Posterior cingulate gyrus (tissue), 11 donors: ENCODE measurements at regions not wholly inside any gene's neighbourhood (a gene's known extent, or its start where the extent isn't known, plus 50 kb on each side); places are given as distances from the start of the nearest gene placed in this dataset.

ENCODE experiments used
- DNase-seq, 10 donors: peaks; one replicate each; pipeline versions ENCODE4 v3.0.0 to v3.0.0-alpha.2; 2020 to 2021; ENCODE audit warnings: mixed read lengths in 3 of 10
- intact Hi-C: fragments of 100-400 bp; cut with DNase I; formaldehyde crosslinking; loops from one replicate; pipeline ENCODE4 v1.15.1; 2023

DNA sequence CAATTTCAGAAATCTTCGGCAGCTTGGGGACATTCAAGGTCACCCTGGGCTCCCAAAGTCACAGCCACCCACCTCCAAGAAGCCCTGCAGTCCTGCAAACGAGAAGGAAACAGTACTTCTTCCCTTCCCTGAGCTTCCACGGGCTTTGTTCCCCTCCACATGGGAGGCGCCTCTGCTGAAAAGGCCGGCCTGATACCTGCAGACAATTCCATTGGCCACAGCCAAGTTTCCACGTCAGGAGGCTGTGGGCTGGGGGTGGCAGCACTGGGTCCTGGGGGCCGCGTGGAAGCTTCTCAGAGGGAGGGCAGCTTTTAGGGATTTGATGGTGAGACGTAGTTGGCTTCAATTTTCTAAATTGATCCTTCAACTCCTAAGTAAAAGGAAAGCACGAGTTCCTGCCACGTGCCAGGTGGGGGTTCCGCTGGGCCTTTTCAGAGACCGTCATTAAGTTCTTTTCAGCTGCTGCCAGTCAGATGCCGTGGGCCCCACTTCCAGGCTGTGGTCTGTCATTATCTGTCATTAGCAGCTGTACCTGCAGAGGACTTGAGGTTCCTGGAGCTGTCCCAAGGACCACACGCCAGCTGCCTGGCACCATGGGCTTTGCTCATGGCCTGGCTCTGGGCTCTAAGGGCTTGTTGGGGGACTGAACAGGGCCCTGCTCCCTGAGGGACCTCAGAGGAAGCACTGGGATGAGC, 98.7 kb downstream of the CRYAA start:
- intact Hi-C loops: no loop called here

DNA sequence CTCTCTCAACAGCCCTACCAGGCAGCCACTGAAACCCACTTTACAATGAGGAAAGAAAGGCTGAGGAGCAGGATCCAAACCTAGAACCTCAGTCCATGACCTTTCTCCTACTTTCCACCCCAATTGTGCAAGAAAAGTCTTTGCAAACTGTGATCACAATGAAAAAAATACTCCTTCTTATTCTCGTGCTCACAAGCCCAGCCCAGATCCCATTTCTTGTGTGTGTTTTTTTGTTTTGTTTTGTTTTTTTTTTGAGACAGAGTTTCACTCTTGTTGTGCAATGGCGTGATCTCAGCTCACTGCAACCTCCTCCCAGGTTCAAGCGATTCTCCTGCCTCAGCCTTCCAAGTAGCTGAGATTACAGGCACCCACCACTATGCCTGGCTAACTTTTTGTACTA, 97.7 kb downstream of the CRYAA start:
- no peak for DNase-seq
- intact Hi-C loops: no loop called here

More for the DNA sequence above, 98.7 kb downstream of the CRYAA start:
- peak in 4 of 10 donors; percentile 6 to 76 (median 50) for DNase-seq

GRCh38 chr21:43262427-43262826, 93.6 kb downstream of the CRYAA start:
- intact Hi-C loops: no loop called here
- peak in 4 of 10 donors; percentile 1 to 89 (median 66) for DNase-seq
